HCT116 (cell line): ENCODE measurements at regions not wholly inside any gene's neighbourhood (a gene's known extent, or its start where the extent isn't known, plus 50 kb on each side); places are given as distances from the start of the nearest gene placed in this dataset.

Experiments used
- ATAC-seq: fragments of 200-7000 bp; cut with Tn5 transposase; 2 replicates; pipeline ENCODE4 v1.9.1; 2020; ENCODE audit warnings: mild to moderate bottlenecking, moderate library complexity
- BruUV-seq: library from RNA; stranded (reverse); fragments of 400-500 nt; replicated peaks from 2 replicates; lab custom pipeline; 2021; lab: Mats Ljungman, UMichigan
- CTCF ChIA-PET: fragments of 300-600 bp; sonication (Branson Sonifier 250); formaldehyde crosslinking; loops from one replicate; lab custom pipeline; 2021; ENCODE audit warnings: antibody characterized with exemption; lab: Charles Lee
- POLR2A ChIA-PET: fragments of 300-600, 350-600 bp; sonication (Branson Sonifier 250); formaldehyde crosslinking; loops from one replicate; lab custom pipeline; 2021; ENCODE audit warnings: antibody characterized with exemption; lab: Charles Lee
- RAD21 ChIA-PET, 2 experiments: fragments of 300-600 bp; sonication (Branson Sonifier 250); formaldehyde crosslinking; loops; one replicate each; lab custom pipeline; 2023; ENCODE audit warnings: low total read pairs in 2 of 2; ENCODE audit not compliant: uncharacterized antibody in 2 of 2, unreplicated experiment in 2 of 2, low non-redundant PET in 1 of 2; lab: Charles Lee
- DNase-seq: peaks from one replicate; pipeline ENCODE4 v3.0.0-alpha.2; 2010; ENCODE audit warnings: low read depth, low spot score
- H2AFZ ChIP-seq: fragments of 200-600 bp; shearing (Covaris generic), sonication (generic); 2 replicates; pipeline ENCODE4 v1.6.1; 2017; ENCODE audit warnings: low read depth, mixed run types, mixed read lengths, antibody characterized with exemption, low read length; ENCODE audit not compliant: poor library complexity, severe bottlenecking
- H3K27ac ChIP-seq: 2 replicates; pipeline ENCODE4 v1.5.1; 2012; ENCODE audit warnings: low read depth, low read length
- H3K27me3 ChIP-seq: fragments of 200-600 bp; sonication (generic); 2 replicates; pipeline ENCODE4 v1.6.1; 2016; ENCODE audit warnings: mixed run types, low read length, mixed read lengths; ENCODE audit not compliant: insufficient read depth
- H3K36me3 ChIP-seq, 2 experiments: fragments of 200-500 bp in 1 of 2; fragments of 200-600 bp in 1 of 2; sonication (Bioruptor generic) in 1 of 2; sonication (generic) in 1 of 2; 2 replicates each; pipeline versions ENCODE4 v1.5.1 to v1.6.1; 2014 to 2016; ENCODE audit warnings: low read length in 2 of 2, inconsistent platforms in 1 of 2, mixed read lengths in 1 of 2, mixed run types in 1 of 2; ENCODE audit not compliant: insufficient read depth in 2 of 2, control insufficient read depth in 1 of 2
- H3K4me1 ChIP-seq, 2 experiments: fragments of 200-600 bp in 1 of 2; sonication (generic) in 1 of 2; 2 replicates each; pipeline versions ENCODE4 v1.5.1 to v1.6.1; 2012 to 2017; ENCODE audit warnings: low read length in 2 of 2, inconsistent platforms in 1 of 2, mild to moderate bottlenecking in 1 of 2, mixed read lengths in 1 of 2, mixed run types in 1 of 2, moderate library complexity in 1 of 2; ENCODE audit not compliant: insufficient read depth in 2 of 2, control insufficient read depth in 1 of 2
- H3K4me2 ChIP-seq: fragments of 200-600 bp; sonication (generic); 2 replicates; pipeline ENCODE4 v1.6.1; 2017; ENCODE audit warnings: mixed run types, low read length, mixed read lengths
- H3K4me3 ChIP-seq, 2 experiments: fragments of 200-600 bp in 1 of 2; sonication (generic) in 1 of 2; replicated peaks in 1 of 2; 2 replicates each; pipeline ENCODE4 v1.5.1; 2011 to 2016; ENCODE audit warnings: low read length in 2 of 2, control low read depth in 1 of 2, low read depth in 1 of 2, mild to moderate bottlenecking in 1 of 2, mixed read lengths in 1 of 2, mixed run types in 1 of 2
- H3K79me2 ChIP-seq: fragments of 200-600 bp; sonication (generic); 2 replicates; pipeline ENCODE4 v1.6.1; 2017; ENCODE audit warnings: mild to moderate bottlenecking, mixed run types, low read length, moderate library complexity, mixed read lengths; ENCODE audit not compliant: insufficient read depth
- H3K9ac ChIP-seq: fragments of 200-600 bp; sonication (generic); 2 replicates; pipeline ENCODE4 v1.6.1; 2016; ENCODE audit warnings: low read length, mixed read lengths
- H3K9me2 ChIP-seq: fragments of 200-600 bp; sonication (generic), shearing (Covaris generic); 2 replicates; pipeline ENCODE4 v1.6.1; 2017; ENCODE audit warnings: mixed run types, mild to moderate bottlenecking, moderate library complexity; ENCODE audit not compliant: insufficient read depth
- H3K9me3 ChIP-seq, 2 experiments: fragments of 200-500 bp in 1 of 2; fragments of 200-600 bp in 1 of 2; sonication (Bioruptor generic) in 1 of 2; sonication (generic) in 1 of 2; 2 replicates each; pipeline ENCODE4 v1.6.1; 2014 to 2017; ENCODE audit warnings: low read length in 2 of 2, mixed read lengths in 2 of 2, inconsistent platforms in 1 of 2, low read depth in 1 of 2, mild to moderate bottlenecking in 1 of 2, mixed run types in 1 of 2, moderate library complexity in 1 of 2; ENCODE audit not compliant: control insufficient read depth in 1 of 2, insufficient read depth in 1 of 2
- H4K20me1 ChIP-seq: fragments of 200-600 bp; sonication (generic), shearing (Covaris generic); 2 replicates; pipeline ENCODE4 v1.6.1; 2017; ENCODE audit warnings: mixed run types, mild to moderate bottlenecking, moderate library complexity; ENCODE audit not compliant: insufficient read depth
- ATF3 ChIP-seq: IDR thresholded peaks from 2 replicates; pipeline ENCODE4 v1.6.1; 2012
- CBX3 ChIP-seq: IDR thresholded peaks from 2 replicates; pipeline ENCODE4 v1.6.1; 2012; ENCODE audit warnings: low read depth
- CEBPB ChIP-seq: IDR thresholded peaks from 2 replicates; pipeline ENCODE4 v1.6.1; 2012; ENCODE audit warnings: low read depth
- CTCF ChIP-seq, 3 experiments: fragments of 200-600 bp in 1 of 3; sonication (generic) in 1 of 3; IDR thresholded peaks in 2 of 3; conservative IDR thresholded peaks in 1 of 3; 2 replicates each; pipeline ENCODE4 v1.5.1; 2012 to 2017; ENCODE audit warnings: low read depth in 2 of 3, low read length in 2 of 3, antibody characterized with exemption in 1 of 3, borderline replicate concordance in 1 of 3, control low read depth in 1 of 3, mild to moderate bottlenecking in 1 of 3, mixed read lengths in 1 of 3, mixed run types in 1 of 3, moderate library complexity in 1 of 3; ENCODE audit not compliant: insufficient read depth in 1 of 3
- EGR1 ChIP-seq: IDR thresholded peaks from 2 replicates; pipeline ENCODE4 v1.6.1; 2012; ENCODE audit warnings: low read depth
- ELF1 ChIP-seq: IDR thresholded peaks from 2 replicates; pipeline ENCODE4 v1.6.1; 2012; ENCODE audit warnings: low read depth, borderline replicate concordance
- EZH2 ChIP-seq: fragments of 200-600 bp; sonication (generic); IDR thresholded peaks from 2 replicates; pipeline ENCODE4 v1.6.1; 2017; ENCODE audit warnings: antibody characterized with exemption, mixed run types
- FOSL1 ChIP-seq: IDR thresholded peaks from 2 replicates; pipeline ENCODE4 v1.6.1; 2012; ENCODE audit warnings: low read depth
- JUND ChIP-seq: IDR thresholded peaks from 2 replicates; pipeline ENCODE4 v1.6.1; 2012
- MAX ChIP-seq: IDR thresholded peaks from 2 replicates; pipeline ENCODE4 v1.6.1; 2012
- POLR2AphosphoS5 ChIP-seq: IDR thresholded peaks from 2 replicates; pipeline ENCODE4 v1.6.1; 2011; ENCODE audit warnings: mild to moderate bottlenecking, low read depth, low read length, moderate library complexity
- RAD21 ChIP-seq: IDR thresholded peaks from 2 replicates; pipeline ENCODE4 v1.6.1; 2012; ENCODE audit warnings: low read depth, mild to moderate bottlenecking
- SIN3A ChIP-seq: IDR thresholded peaks from 2 replicates; pipeline ENCODE4 v1.6.1; 2012; ENCODE audit warnings: low read depth
- SP1 ChIP-seq: IDR thresholded peaks from 2 replicates; pipeline ENCODE4 v1.6.1; 2012; ENCODE audit warnings: low read depth
- SRF ChIP-seq: IDR thresholded peaks from 2 replicates; pipeline ENCODE4 v1.6.1; 2012; ENCODE audit warnings: low read depth
- TCF7L2 ChIP-seq: IDR thresholded peaks from 2 replicates; pipeline ENCODE4 v1.7.0; 2011; ENCODE audit warnings: borderline replicate concordance, inconsistent platforms; ENCODE audit not compliant: insufficient read depth, insufficient read length; ENCODE audit errors: extremely low read depth
- YY1 ChIP-seq: IDR thresholded peaks from 2 replicates; pipeline ENCODE4 v1.6.1; 2011; ENCODE audit warnings: low read length, low read depth, moderate library complexity, mild to moderate bottlenecking; ENCODE audit not compliant: insufficient replicate concordance; ENCODE audit errors: extremely low read depth
- ZBTB33 ChIP-seq: IDR thresholded peaks from 2 replicates; pipeline ENCODE4 v1.6.1; 2011; ENCODE audit warnings: mild to moderate bottlenecking, low read length, moderate library complexity; ENCODE audit not compliant: insufficient replicate concordance; ENCODE audit errors: extremely low read depth
- ZFX ChIP-seq: fragments of 450-650 bp; IDR thresholded peaks from 2 replicates; pipeline ENCODE4 v1.6.1; 2017
- ZNF274 ChIP-seq: fragments of 200-500 bp; sonication (Bioruptor generic); IDR thresholded peaks from 2 replicates; pipeline ENCODE4 v1.6.1; 2014; ENCODE audit warnings: mild to moderate bottlenecking, low read depth, low read length, inconsistent platforms
- intact Hi-C: fragments of 100-400 bp; cut with micrococcal nuclease; formaldehyde crosslinking; loops from 2 replicates; pipeline ENCODE4 v1.10.0; 2022

- ATAC-seq, result no peak
These were observed 99.9 kb upstream of the MAP3K4 start for GRCh38 chr6:160891690-160892089.

More at GRCh38 chr6:160891690-160892089, 99.9 kb upstream of the MAP3K4 start:
- H3K9ac ChIP-seq, result no peak overlapping the region
- no peak overlapping the region for H2AFZ ChIP-seq
- CTCF ChIA-PET, result no interaction called here
- H4K20me1 ChIP-seq, result no peaks in the 10 kb centered on the region; the same call in 1 of the 2 replicates
- H3K36me3 ChIP-seq, result no peaks in the 10 kb centered on the region
- intact Hi-C loops, result no loop called here
- no peaks in the 10 kb centered on the region for H3K4me1 ChIP-seq
- DNase-seq, result no peak
- TF ChIP-seq JUND (no peak), ELF1 (no peak), ATF3 (no peak), TCF7L2 (no peak), EGR1 (no peak), ZFX (no peak), CBX3 (no peak), CTCF (IDR thresholded peaks at IDR 0.05 in 2 of 3, conservative IDR thresholded peaks at IDR 0.05 in 1 of 3; ENCODE audit: borderline replicate concordance in 1 of 3, insufficient read depth in 1 of 3, low read depth in 2 of 3, low read length in 2 of 3) (no peak), ZNF274 (no peak), SIN3A (no peak), MAX (no peak), CEBPB (no peak), FOSL1 (no peak), ZBTB33 (no peak), POLR2AphosphoS5 (no peak), EZH2 (no peak), SP1 (no peak), YY1 (no peak), SRF (no peak), RAD21 (no peak)
- RAD21 ChIA-PET, result no interaction called here
- no TSS peak for BruUV-seq
- no peaks in the 10 kb centered on the region for H3K9me2 ChIP-seq
- no peaks in the 10 kb centered on the region for H3K27me3 ChIP-seq
- no peaks in the 10 kb centered on the region for H3K79me2 ChIP-seq
- no peak overlapping the region for H3K4me2 ChIP-seq
- H3K27ac ChIP-seq, result no peak overlapping the region
- POLR2A ChIA-PET, result no interaction called here
- H3K4me3 ChIP-seq, result no peak overlapping the region
- no peaks in the 10 kb centered on the region for H3K9me3 ChIP-seq
